GM19238 (cell line): ENCODE measurements at regions not wholly inside any gene's neighbourhood (a gene's known extent, or its start where the extent isn't known, plus 50 kb on each side); places are given as distances from the start of the nearest gene placed in this dataset.
"Not testable (repeated sequence)": the region's sequence is repeated elsewhere in the genome, so short reads cannot be mapped to it uniquely, and the experiment has no call there.

ENCODE experiments used
- DNase-seq: peaks from one replicate; pipeline ENCODE4 v3.0.0; 2011; ENCODE audit warnings: low spot score; ENCODE audit not compliant: insufficient read length

DNA sequence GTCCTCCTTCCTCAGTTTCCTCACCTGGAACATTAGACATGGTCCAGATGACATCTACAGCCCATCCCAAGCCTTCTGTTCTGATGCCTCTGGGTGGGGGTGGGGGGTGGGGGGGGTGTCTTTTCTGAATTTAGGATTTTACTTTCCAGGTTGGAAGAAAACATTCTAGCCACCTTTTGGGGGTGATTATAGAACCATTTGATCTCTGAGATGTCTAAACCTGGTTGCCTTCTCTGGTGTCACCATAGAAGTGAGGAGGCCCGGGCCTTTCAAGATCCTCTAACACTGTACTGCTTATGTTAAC, 411.0 kb upstream of the ZMIZ1 start:
- no peak for DNase-seq

- no peak for DNase-seq
Measured at GRCh38 chr10:78658645-78659597, 409.8 kb upstream of the ZMIZ1 start.

- DNase-seq = no peak
Measured at GRCh38 chr10:78659598-78659967, 409.2 kb upstream of the ZMIZ1 start.

DNA sequence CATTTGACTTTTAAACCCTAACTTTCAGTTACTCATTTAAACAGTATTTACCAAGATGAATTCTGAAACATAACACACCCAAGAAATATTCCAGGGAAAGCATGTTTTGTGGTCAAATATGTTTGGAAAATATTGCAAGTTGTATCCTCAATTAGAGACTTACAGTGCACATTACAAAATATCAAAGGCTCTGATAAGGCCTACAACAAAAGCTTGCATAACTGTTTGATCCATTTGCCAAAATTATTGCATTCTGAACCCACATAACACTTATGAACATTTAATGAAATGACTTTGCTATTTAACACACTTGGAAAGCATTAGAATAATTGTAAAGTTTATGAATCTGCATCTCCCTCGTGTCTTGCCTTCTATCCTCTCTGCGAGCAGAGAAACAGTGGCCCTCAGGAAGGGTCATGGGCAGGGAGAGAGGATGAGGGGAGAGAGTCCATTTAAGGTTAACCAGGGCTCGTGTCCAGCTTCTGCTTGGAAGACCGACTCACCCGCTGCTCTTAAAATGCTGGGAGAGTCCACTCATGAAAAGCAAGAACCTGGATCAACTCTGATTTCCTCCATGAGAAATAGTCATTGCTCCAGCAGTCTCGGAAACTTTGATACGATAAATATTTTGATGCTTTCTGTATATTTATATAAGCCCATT, 408.2 kb upstream of the ZMIZ1 start:
- no peak for DNase-seq

DNA sequence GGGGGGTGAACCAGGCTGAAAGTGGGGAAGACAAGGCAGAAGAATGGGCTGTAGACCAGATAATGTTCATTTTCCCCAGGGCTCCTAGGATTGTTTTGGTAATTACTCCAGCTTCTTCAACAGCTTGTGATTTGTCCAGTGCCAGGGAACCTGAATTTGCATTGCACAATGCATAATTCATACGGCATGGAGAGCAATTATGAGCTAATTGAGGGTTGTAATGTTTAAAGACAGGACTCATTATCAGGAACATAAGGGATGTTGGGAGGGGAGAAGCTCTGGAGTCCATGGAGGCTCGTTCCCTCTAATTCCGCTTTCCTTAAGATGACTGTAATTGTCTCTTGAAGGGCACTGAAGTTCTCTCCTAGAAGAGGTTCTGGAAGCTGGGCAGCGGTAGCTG, 405.0 kb upstream of the ZMIZ1 start:
- no peak for DNase-seq

- DNase-seq = no peak
Measured at GRCh38 chr10:78664929-78665553, 403.7 kb upstream of the ZMIZ1 start.

DNA sequence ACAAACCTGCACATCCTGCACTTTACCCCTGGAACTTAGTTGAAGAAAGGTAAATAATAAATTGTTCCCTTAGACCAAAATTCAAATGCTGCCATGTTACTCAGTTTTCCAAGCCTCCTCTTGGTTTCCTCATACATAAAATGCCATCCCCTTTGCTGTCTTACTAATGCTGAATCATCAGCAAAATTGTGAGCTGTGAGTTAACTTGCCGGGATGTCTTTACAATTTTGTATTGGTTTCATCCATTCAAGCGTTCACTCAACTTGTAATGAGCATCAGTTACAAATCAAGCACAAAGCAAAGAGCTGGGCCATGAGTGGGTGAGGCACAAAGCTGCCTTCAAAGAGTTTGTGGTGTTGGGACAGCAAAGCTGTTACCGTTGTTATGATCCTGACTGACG, 395.8 kb upstream of the ZMIZ1 start:
- DNase-seq = no peak

GRCh38 chr10:78681141-78681540, 387.6 kb upstream of the ZMIZ1 start:
- not testable (repeated sequence) for DNase-seq

- DNase-seq = not testable (repeated sequence)
Measured at GRCh38 chr10:78681986-78682385, 386.8 kb upstream of the ZMIZ1 start.

GRCh38 chr10:78684947-78685346, 383.8 kb upstream of the ZMIZ1 start:
- no peak for DNase-seq

- DNase-seq = no peak
Measured at GRCh38 chr10:78685466-78686103, 383.2 kb upstream of the ZMIZ1 start.

DNA sequence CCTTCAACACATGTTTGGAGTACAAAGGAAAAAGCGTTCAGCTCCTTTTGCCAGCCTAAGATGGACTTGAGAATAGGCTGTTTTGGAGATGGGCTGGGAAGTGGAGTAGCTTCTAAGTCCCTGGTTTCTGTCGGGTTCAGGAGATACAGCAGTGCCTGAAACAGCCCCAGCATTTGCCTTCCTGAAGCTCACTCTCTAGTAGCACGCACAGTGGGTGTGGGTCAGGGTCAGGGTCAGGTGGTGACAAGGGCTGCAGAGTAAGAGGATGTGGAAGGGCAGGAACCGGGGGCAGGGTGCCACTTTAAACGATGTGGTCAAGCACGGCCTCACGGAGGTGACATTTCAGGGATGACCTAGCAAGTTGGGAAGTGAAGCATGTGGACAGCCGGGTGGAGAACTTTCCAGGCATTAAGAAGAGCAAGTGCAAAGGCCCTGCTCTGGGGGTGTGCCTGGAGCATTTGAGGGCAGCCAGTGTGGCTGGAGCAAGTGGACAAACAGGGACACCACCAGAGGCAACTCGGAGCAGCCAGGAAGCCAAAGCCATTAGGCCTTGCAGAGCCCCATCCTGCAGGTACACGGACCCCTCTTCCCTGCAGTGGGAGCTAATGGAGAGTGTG, 382.2 kb upstream of the ZMIZ1 start:
- DNase-seq = no peak

DNA sequence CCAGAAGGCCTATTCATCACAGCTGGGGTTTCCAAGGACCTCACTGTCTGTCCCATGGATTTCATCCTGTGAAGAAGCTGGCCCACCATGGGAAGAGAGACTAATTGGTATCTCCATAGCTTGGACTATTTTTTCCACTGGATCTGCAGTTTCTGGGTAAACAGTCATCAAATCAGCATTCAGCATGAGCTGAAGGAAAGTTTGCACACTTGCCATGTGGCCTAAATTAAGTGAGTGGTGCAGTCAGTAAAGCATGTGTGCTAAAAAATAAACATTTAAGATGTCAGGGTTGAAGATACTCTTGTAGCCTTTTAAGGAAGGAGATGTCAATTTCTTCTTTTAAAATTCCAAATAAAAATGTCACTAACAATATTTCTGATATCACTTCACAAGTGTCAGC, 381.1 kb upstream of the ZMIZ1 start:
- DNase-seq = no peak

- no peak for DNase-seq
Measured at GRCh38 chr10:78688230-78688900, 380.4 kb upstream of the ZMIZ1 start.

DNA sequence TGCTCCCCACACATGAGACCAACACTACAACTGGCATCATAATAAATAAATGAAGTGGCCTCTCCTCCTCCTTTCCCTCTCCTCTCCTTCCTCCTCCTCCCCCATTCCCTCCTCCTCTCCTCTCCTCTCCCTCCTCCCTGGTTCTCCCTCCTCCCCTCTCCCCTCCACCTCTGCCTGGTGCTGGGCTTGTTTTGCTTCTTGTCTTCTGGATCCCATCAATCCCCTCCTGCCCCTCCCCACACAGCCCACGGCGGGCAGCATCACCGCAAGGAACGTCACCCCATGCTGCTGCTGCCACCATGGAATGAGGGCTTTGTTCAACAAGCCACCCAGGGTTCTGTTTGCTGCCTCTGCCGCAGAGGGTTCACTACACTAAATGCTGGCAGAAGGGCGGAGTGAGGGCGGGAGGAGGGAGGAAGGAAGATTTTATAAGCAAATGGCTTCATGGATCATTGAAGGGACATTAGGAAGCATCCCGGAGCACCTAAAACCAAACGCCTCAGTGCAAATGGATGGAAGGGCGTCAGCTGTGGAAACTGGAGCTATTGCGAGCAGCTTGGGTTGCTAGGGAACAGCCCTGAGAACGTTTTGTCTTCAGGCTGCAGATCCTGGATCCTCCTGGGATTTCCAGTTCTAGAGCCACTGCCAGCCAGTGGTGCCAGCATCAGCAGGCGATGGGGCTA, 379.7 kb upstream of the ZMIZ1 start:
- DNase-seq = no peak

GRCh38 chr10:78689584-78689935, 379.2 kb upstream of the ZMIZ1 start:
- DNase-seq = no peak

DNA sequence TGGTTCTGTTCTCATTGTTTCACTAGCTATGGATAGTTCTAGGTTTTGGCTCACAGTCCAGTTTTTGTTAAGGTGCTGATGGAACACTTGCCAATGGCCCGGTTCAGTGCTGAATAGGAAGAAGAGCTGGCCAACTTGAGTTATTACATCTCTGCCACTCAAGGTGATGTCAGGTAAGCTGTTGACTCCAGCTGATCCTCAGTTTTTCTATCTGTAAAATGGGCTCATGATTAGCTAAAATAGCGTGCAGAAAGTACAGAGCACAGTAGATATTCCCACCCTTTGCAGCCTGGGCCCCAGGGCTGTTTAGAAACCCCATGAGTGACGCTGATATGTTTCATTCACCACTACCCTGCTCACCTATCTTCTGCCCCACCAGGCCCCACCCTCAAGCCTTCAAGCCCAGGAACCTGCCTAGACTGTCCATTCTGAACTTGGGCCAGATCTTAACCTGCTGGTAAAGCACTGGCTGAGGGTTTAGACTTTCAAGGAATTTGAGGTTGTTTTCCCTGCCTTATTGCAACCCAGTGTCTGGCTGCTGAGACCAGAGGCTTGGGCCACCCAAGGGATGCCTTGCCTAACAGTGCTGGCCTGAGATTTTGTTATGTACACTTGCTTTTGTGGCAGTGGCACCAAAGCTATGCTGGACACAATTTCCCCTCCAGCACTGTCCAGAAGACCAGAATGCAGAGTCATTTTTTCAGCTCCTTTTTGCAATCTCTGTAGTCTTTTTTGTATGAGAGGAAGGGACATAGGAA, 378.2 kb upstream of the ZMIZ1 start:
- DNase-seq = no peak

- no peak for DNase-seq
Measured at GRCh38 chr10:78691301-78692030, 377.3 kb upstream of the ZMIZ1 start.

- no peak for DNase-seq
Measured at GRCh38 chr10:78692071-78692470, 376.7 kb upstream of the ZMIZ1 start.
